GM20000 (cell line): ENCODE measurements at regions not wholly inside any gene's neighbourhood (a gene's known extent, or its start where the extent isn't known, plus 50 kb on each side); places are given as distances from the start of the nearest gene placed in this dataset.

Experiments
- DNase-seq: peaks from one replicate; pipeline ENCODE4 v3.0.0; 2012; ENCODE audit warnings: low spot score
- TF ChIP-seq, protein P1 (sequence below): IDR thresholded peaks from 2 replicates; pipeline ENCODE4 v1.5.1; 2012; ENCODE audit warnings: mild to moderate bottlenecking, control low read depth; ENCODE audit errors: extremely low read depth, missing control alignments

DNA sequence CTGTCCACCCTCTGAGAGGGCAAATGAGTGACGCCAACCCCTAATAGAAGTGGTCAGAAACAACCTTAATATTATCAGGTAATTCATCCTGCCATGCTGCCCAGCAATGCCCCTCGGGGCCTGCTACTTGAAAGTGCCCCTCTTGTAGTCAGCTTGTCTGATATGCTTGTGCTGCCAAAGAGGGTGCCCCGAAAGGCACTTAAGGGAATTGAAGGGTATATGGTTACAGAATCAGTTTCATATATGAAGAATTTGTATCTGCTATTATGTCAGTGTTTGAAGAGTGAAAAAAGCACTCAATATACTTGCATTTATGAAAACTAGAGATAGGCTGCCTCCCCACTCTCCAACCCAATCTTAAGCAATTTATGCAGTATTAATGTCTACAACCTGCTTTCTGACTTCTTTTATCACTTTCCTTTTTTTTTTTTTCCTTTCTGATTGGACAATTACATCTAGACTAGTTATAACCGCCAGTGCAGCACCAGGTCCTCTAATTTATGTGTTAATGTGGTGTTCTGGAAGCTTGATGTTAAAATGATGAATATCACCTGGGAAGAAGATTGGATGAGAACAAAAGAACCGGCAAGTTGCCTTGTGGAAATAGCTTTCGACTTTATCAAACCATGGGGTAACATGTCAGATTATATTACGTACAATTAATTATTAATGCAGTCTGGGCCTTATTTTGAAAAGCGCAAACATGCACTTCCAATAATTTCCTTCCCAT is 646.9 kb upstream of the ACVR2A start:
- TF ChIP-seq, protein P1, sequence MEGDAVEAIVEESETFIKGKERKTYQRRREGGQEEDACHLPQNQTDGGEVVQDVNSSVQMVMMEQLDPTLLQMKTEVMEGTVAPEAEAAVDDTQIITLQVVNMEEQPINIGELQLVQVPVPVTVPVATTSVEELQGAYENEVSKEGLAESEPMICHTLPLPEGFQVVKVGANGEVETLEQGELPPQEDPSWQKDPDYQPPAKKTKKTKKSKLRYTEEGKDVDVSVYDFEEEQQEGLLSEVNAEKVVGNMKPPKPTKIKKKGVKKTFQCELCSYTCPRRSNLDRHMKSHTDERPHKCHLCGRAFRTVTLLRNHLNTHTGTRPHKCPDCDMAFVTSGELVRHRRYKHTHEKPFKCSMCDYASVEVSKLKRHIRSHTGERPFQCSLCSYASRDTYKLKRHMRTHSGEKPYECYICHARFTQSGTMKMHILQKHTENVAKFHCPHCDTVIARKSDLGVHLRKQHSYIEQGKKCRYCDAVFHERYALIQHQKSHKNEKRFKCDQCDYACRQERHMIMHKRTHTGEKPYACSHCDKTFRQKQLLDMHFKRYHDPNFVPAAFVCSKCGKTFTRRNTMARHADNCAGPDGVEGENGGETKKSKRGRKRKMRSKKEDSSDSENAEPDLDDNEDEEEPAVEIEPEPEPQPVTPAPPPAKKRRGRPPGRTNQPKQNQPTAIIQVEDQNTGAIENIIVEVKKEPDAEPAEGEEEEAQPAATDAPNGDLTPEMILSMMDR, result no peak
- no peak for DNase-seq

DNA sequence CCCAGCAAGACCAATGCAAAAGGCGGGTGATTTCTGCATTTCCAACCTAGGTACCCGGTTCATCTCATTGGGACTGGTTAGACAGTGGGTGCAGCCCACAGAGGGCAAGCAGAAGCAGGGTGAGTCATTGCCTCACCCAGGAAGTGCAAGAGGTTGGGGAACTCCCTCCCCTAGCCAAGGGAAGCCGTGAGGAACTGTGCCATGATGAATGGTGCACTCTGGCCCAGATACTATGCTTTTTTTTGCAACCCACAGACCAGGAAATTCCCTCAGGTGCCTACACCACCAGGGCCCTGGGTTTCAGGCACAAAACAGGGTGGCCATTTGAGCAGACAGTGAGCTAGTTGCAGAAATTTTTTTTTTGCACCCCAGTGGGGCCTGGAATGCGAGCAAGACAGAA is 662.6 kb upstream of the ACVR2A start:
- DNase-seq, result no peak
- TF ChIP-seq, protein P1, result no peak

DNA sequence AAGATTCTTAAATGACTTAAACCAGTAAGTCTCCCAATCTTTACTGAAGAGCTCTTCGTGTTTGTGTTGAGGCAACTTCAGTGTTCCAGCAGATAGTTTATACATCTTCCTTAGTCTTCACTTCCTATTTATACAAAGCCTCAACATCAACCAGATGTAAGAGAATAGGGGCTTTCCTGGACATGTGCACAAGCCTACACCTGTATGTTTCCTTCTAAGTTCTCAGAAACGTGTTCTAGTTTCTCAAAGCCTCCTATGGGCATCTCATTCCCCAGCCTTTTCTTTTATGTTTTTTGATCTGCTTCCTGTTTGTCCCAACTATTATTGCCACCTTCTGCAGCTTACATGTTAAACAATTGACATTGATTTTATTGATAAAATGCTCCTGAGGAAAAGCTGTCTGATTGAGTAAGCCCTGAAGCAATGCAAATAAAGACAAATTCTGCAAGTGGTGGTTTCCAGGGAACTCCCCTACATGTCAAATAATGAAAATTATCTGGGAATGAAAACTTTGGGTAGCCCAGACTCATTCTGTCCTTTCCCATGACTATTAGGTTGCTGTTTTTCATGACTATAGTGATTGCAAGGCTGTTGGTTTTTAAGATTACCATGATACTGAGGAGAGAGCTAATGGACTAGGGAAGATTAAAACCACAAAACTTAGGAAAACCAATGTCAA is 663.3 kb upstream of the ACVR2A start:
- TF ChIP-seq, protein P1, result no peak
- peak; percentile 26 for DNase-seq

DNA sequence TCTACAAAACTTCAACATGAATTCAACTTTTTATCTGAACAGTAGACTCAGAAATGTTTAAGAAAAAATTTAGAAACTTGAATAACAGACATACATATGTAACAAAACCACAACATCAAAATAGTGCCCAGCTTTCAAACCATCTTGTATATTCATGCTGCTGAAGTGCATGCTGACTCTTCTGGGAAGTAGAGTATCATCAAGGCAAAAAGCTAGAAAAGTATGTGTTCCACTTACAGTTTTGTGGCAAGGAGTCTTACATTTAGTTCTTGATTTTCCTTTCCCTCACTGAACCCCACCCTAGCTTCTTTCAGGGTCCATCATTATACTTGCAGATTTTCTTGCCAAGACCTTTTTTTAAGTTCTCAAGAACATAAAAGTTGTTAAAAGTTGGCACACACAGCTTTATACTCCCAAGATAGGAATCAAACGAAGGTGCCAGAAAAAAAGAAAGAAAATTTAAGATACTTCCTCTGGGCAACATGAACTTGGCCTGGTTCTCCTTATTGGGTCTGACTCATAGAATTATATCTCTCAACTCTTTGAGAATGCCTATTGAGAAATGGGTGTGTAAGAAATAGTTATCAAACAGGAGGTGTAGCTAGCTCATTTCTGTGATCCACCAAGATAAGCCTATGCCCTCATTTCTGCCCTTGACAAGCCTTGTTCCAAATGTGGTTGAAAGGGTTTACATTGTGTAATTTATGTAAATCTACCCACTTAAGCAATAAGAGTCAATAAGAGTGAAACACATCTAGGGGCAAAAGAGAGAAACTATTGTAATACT is 667.6 kb upstream of the ACVR2A start:
- no peak for DNase-seq
- TF ChIP-seq, protein P1, result no peak

DNA sequence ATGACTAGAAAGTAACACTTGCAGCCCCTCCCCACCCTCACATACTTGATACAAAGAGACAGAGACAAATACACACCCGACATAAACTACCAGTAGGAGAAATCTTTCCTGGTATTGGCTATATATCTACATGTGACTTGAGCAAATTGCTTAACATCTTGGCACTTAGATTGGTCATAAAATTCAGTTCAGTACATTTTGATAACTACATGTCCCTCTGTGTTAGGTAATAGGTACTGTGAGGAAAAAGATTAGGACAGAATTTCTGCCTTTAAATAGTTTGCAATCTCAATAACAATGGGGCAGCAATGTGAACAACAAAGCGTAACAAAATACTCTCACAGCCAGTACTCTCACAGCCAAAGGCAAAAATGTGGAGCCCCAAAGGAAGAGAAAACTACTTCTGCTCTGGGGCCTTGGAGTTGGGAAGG is 670.0 kb upstream of the ACVR2A start:
- no peak for DNase-seq
- TF ChIP-seq, protein P1, result no peak

DNA sequence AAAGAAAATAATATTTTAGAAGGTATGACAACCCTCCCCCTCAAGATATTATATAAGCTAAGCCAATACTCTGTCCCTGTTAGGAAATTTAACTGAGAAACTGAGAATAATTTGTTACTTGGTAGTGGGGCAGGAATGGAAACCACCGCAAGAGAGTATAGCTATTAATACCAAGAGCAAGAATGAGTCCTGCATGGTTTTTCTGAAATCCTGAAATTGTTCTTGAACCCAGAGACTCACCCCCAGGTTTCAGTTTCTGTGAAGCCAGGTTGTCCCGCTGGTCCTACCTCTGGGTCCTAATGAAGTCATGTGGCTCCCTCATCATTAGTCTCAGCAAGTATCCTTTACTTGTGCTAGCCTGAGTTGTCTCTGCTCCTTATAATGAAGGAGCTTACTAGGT is 671.0 kb upstream of the ACVR2A start:
- TF ChIP-seq, protein P1, result no peak
- DNase-seq, result no peak

DNA sequence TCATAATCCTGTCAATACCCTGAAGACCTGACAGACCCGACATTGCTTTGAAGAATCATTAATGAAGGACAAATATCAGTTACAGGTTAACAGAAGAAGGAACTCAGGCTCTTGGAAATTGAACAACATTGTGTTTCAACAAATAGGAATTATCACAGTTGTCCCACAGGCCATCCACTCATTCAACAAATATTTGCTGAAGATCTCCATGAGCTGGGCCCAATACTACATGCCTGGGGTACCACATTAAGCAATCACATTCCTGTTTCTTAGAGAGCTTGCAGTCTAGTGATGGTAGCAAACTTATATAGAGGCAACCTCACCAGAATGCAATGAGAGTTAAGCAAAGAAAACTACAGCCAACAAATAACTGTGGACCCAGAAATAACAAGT is 671.6 kb upstream of the ACVR2A start:
- DNase-seq, result no peak
- TF ChIP-seq, protein P1, result no peak
